ENCODE measurements at regions not wholly inside any gene's neighbourhood (a gene's known extent, or its start where the extent isn't known, plus 50 kb on each side); places are given as distances from the start of the nearest gene placed in this dataset.

- Histone ChIP-seq H3K27ac (ENCODE audit: low read length) (no peak overlapping the region), H3K4me3 (ENCODE audit: low read length) (no peak overlapping the region), H3K27me3 (ENCODE audit: control insufficient read depth, insufficient read depth, low read length) (peaks cover 7% of the 10 kb centered on the region), H3K36me3 (ENCODE audit: control insufficient read depth, insufficient read depth, low read length) (no peaks in the 10 kb centered on the region), H3K4me1 (ENCODE audit: control insufficient read depth, insufficient read depth, low read length) (no peaks in the 10 kb centered on the region), H3K9me3 (ENCODE audit: control insufficient read depth, low read depth, low read length) (peaks cover 3% of the 10 kb centered on the region)
- no peak for DNase-seq
- WGBS (ENCODE audit: insufficient coverage, low lambda C conversion rate): no CpG with 5 or more reads among the region's 2 CpGs
Observed at GRCh38 chr2:19846567-19846966, 55.2 kb downstream of the TTC32 start.

DNA sequence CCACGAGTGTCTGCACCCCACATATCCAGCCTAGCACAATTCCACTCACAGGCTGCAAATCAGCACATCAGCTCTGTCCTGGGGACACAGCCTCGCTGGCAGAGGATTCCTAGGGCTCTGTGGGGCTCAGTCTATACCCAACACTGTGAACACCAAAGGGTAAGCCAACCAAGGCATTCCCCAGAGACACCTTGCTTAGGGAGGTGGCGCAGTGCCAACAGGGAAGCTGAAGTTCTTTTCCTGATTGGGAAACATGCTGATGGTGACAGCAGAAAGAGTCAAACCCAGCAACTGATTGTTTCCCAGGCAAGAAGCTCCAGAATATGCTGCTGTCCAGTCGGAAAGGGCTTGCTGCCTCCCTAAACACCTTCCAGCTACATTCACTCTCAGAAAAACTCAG lies 55.8 kb downstream of the TTC32 start:
- H3K9me3 ChIP-seq (ENCODE audit: control insufficient read depth, low read depth, low read length): peaks cover 3% of the 10 kb centered on the region
- no CpG with 5 or more reads among the region's 4 CpGs for WGBS (ENCODE audit: insufficient coverage, low lambda C conversion rate)
- H3K4me3 ChIP-seq (ENCODE audit: low read length): no peak overlapping the region
- DNase-seq: no peak
- no peak overlapping the region for H3K27ac ChIP-seq (ENCODE audit: low read length)
- peaks cover 7% of the 10 kb centered on the region for H3K27me3 ChIP-seq (ENCODE audit: control insufficient read depth, insufficient read depth, low read length)
- no peaks in the 10 kb centered on the region for H3K36me3 ChIP-seq (ENCODE audit: control insufficient read depth, insufficient read depth, low read length)
- H3K4me1 ChIP-seq (ENCODE audit: control insufficient read depth, insufficient read depth, low read length): no peaks in the 10 kb centered on the region

- no CpG with 5 or more reads among the region's 5 CpGs for WGBS (ENCODE audit: insufficient coverage, low lambda C conversion rate)
- H3K4me1 ChIP-seq (ENCODE audit: control insufficient read depth, insufficient read depth, low read length): no peaks in the 10 kb centered on the region
- no peak for DNase-seq
- no peak overlapping the region for H3K27ac ChIP-seq (ENCODE audit: low read length)
- H3K36me3 ChIP-seq (ENCODE audit: control insufficient read depth, insufficient read depth, low read length): no peaks in the 10 kb centered on the region
- H3K4me3 ChIP-seq (ENCODE audit: low read length): no peak overlapping the region
- peaks cover 7% of the 10 kb centered on the region for H3K27me3 ChIP-seq (ENCODE audit: control insufficient read depth, insufficient read depth, low read length)
- peaks cover 3% of the 10 kb centered on the region for H3K9me3 ChIP-seq (ENCODE audit: control insufficient read depth, low read depth, low read length)
Observed at GRCh38 chr2:19845323-19845920, 56.4 kb downstream of the TTC32 start.

- Histone ChIP-seq H3K27me3 (ENCODE audit: control insufficient read depth, insufficient read depth, low read length) (peaks cover 8% of the 10 kb centered on the region), H3K9me3 (ENCODE audit: control insufficient read depth, low read depth, low read length) (peaks cover 3% of the 10 kb centered on the region), H3K27ac (ENCODE audit: low read length) (no peak overlapping the region), H3K36me3 (ENCODE audit: control insufficient read depth, insufficient read depth, low read length) (no peaks in the 10 kb centered on the region), H3K4me3 (ENCODE audit: low read length) (no peak overlapping the region), H3K4me1 (ENCODE audit: control insufficient read depth, insufficient read depth, low read length) (no peaks in the 10 kb centered on the region)
- WGBS (ENCODE audit: insufficient coverage, low lambda C conversion rate): no CpG with 5 or more reads among the region's 5 CpGs
- DNase-seq: no peak
Observed at GRCh38 chr2:19844750-19845149, 57.0 kb downstream of the TTC32 start.

DNA sequence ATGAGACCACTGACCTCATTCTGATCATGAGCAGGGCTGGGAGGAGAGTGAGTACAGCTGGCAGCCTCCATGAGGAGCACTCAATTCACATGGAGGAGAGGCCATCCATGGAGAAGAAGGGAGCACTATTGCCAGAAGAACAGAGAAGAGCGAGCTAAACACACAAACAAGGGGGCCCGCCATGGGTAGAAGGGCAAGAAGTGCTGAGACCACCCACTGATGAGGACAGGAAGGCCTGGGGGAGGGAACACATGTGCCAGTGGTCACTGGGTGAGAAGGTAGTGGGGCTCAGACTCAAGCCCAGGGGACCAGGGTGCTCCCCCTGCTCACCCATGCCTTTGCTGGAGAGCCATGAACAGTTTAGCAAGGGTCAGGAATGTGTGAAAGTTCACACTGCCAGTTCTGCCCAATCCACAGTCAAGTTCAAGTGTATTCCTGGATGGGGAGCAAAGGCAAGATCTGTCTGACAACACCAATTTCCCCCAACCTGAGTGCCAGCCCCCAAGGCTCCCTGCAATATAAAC lies 57.7 kb downstream of the TTC32 start:
- Histone ChIP-seq H3K36me3 (ENCODE audit: control insufficient read depth, insufficient read depth, low read length) (no peaks in the 10 kb centered on the region), H3K27me3 (ENCODE audit: control insufficient read depth, insufficient read depth, low read length) (peaks cover 12% of the 10 kb centered on the region), H3K4me1 (ENCODE audit: control insufficient read depth, insufficient read depth, low read length) (no peaks in the 10 kb centered on the region), H3K9me3 (ENCODE audit: control insufficient read depth, low read depth, low read length) (peaks cover 3% of the 10 kb centered on the region), H3K4me3 (ENCODE audit: low read length) (no peak overlapping the region), H3K27ac (ENCODE audit: low read length) (no peak overlapping the region)
- no peak for DNase-seq
- no CpG with 5 or more reads among the region's 2 CpGs for WGBS (ENCODE audit: insufficient coverage, low lambda C conversion rate)

DNA sequence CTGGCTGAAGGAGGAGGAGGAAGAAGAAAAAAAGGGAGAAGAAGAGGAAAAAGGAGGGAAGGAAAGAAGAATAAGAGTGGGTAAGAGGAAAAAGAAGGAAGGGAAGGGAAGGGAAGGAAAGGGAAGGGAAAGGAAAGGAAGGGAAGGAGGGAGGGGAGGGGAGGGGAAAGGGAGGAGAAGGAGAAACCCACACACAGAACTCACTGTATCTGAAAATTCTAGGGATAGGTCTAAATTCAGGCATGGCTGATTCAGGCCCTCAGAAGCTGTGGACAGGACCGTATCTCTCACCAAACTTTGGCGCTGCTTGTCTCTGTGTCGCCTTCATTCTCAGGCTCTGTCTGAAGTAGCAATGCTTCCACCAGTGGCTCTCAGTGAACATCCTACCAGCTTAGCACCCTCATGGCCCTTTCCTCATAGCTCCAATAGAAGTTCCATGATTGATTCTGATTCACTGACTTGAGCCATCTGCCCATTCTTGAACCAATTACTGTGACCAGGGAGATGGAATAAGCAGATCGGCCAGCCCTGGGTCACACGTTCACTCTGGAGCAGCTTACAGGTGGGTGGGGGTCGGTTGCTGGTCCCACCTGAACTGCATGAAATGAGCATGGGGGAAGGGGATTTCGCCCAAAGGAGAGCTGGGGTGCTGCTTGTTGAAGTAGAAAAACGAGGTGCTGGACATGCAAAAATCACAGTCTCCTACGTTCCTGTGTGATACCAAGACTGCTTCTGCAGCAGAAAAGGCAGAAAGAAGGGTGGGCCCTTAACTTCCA lies 59.7 kb downstream of the TTC32 start:
- Histone ChIP-seq H3K4me3 (ENCODE audit: low read length) (no peak overlapping the region), H3K4me1 (ENCODE audit: control insufficient read depth, insufficient read depth, low read length) (no peaks in the 10 kb centered on the region), H3K27me3 (ENCODE audit: control insufficient read depth, insufficient read depth, low read length) (peaks cover 16% of the 10 kb centered on the region), H3K27ac (ENCODE audit: low read length) (no peak overlapping the region), H3K36me3 (ENCODE audit: control insufficient read depth, insufficient read depth, low read length) (no peaks in the 10 kb centered on the region), H3K9me3 (ENCODE audit: control insufficient read depth, low read depth, low read length) (peaks cover 3% of the 10 kb centered on the region)
- WGBS (ENCODE audit: insufficient coverage, low lambda C conversion rate): 83% methylated on average over 1 of the region's 9 CpGs
- no peak for DNase-seq

GRCh38 chr2:19839438-19839837 lies 62.3 kb downstream of the TTC32 start:
- peaks cover 3% of the 10 kb centered on the region for H3K9me3 ChIP-seq (ENCODE audit: control insufficient read depth, low read depth, low read length)
- no peak for DNase-seq
- H3K27ac ChIP-seq (ENCODE audit: low read length): no peak overlapping the region
- H3K4me3 ChIP-seq (ENCODE audit: low read length): no peak overlapping the region
- H3K27me3 ChIP-seq (ENCODE audit: control insufficient read depth, insufficient read depth, low read length): peaks cover 16% of the 10 kb centered on the region
- H3K36me3 ChIP-seq (ENCODE audit: control insufficient read depth, insufficient read depth, low read length): no peaks in the 10 kb centered on the region
- whole genome bisulfite sequencing (ENCODE audit: insufficient coverage, low lambda C conversion rate): 93% methylated on average over 3 of the region's 8 CpGs
- no peaks in the 10 kb centered on the region for H3K4me1 ChIP-seq (ENCODE audit: control insufficient read depth, insufficient read depth, low read length)

DNA sequence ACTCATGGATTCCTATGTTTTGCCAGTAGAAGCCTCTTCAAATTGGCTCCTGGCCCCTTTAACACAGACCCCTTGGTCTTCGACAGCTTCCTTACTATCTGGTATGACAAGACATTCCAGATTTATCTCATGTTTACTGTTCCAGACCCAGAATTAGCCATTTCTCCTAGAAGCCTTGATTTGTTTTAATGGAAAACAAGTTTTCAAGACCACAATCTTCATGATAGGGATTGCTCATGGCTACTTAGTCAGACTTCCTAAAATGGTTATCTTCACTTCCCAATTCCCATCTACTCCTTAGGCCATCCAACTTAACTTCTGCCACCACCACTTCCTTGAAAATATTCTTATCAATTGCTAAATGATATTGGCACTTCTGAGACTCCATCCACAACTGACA lies 63.2 kb downstream of the TTC32 start:
- H3K9me3 ChIP-seq (ENCODE audit: control insufficient read depth, low read depth, low read length): peaks cover 3% of the 10 kb centered on the region
- H3K4me3 ChIP-seq (ENCODE audit: low read length): no peak overlapping the region
- WGBS (ENCODE audit: insufficient coverage, low lambda C conversion rate): no CpG with 5 or more reads among the region's 1 CpG
- no peaks in the 10 kb centered on the region for H3K4me1 ChIP-seq (ENCODE audit: control insufficient read depth, insufficient read depth, low read length)
- no peaks in the 10 kb centered on the region for H3K36me3 ChIP-seq (ENCODE audit: control insufficient read depth, insufficient read depth, low read length)
- no peak for DNase-seq
- H3K27me3 ChIP-seq (ENCODE audit: control insufficient read depth, insufficient read depth, low read length): peaks cover 14% of the 10 kb centered on the region
- H3K27ac ChIP-seq (ENCODE audit: low read length): no peak overlapping the region

- Histone ChIP-seq H3K4me1 (ENCODE audit: control insufficient read depth, insufficient read depth, low read length) (no peaks in the 10 kb centered on the region), H3K9me3 (ENCODE audit: control insufficient read depth, low read depth, low read length) (peaks cover 3% of the 10 kb centered on the region), H3K36me3 (ENCODE audit: control insufficient read depth, insufficient read depth, low read length) (no peaks in the 10 kb centered on the region), H3K4me3 (ENCODE audit: low read length) (no peak overlapping the region), H3K27me3 (ENCODE audit: control insufficient read depth, insufficient read depth, low read length) (peaks cover 13% of the 10 kb centered on the region), H3K27ac (ENCODE audit: low read length) (no peak overlapping the region)
- WGBS (ENCODE audit: insufficient coverage, low lambda C conversion rate): no CpG with 5 or more reads among the region's 4 CpGs
- DNase-seq: no peak
Observed at GRCh38 chr2:19837235-19837766, 64.5 kb downstream of the TTC32 start.

DNA sequence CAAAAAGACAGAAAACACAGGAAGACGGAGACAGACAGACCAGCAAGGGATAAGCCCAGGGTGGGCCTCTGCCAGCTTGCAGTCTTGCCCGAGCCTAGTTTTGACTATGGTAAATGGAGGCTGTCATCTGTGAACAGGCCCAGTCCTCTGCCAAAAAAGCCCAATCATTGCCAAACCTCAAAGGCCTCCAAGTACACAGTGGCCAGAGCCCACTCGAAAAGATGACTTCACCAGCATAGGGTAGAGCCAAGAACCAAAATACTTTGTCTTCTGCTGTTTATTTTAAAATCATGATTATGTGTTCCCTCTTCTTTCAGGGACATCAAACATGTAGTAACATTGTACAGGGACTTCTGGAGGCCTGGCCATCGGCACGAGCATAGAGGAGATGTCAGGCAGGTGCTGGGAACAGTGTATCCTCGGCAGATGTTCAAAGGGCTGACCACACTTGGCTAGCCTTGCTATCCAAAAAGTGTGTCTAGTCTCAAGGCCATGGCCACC lies 66.0 kb downstream of the TTC32 start:
- no peak overlapping the region for H3K27ac ChIP-seq (ENCODE audit: low read length)
- DNase-seq: no peak
- WGBS (ENCODE audit: insufficient coverage, low lambda C conversion rate): no CpG with 5 or more reads among the region's 6 CpGs
- no peaks in the 10 kb centered on the region for H3K36me3 ChIP-seq (ENCODE audit: control insufficient read depth, insufficient read depth, low read length)
- no peaks in the 10 kb centered on the region for H3K9me3 ChIP-seq (ENCODE audit: control insufficient read depth, low read depth, low read length)
- H3K4me3 ChIP-seq (ENCODE audit: low read length): no peak overlapping the region
- peaks cover 10% of the 10 kb centered on the region for H3K27me3 ChIP-seq (ENCODE audit: control insufficient read depth, insufficient read depth, low read length)
- no peaks in the 10 kb centered on the region for H3K4me1 ChIP-seq (ENCODE audit: control insufficient read depth, insufficient read depth, low read length)
